K562 (cell line): ENCODE measurements at regions not wholly inside any gene's neighbourhood (a gene's known extent, or its start where the extent isn't known, plus 50 kb on each side); places are given as distances from the start of the nearest gene placed in this dataset.

Experiments used
- BRCA1 ChIP-seq, 2 experiments: fragments of 450-650 bp in 1 of 2; sonication (generic) in 1 of 2; formaldehyde crosslinking in 1 of 2; IDR thresholded peaks; 2 replicates each; pipeline versions ENCODE4 v1.5.0 to v1.6.1; 2017 to 2020; ENCODE audit warnings: mild to moderate bottlenecking in 1 of 2, missing genetic modification reagents in 1 of 2
- BRF1 ChIP-seq: IDR thresholded peaks from 3 replicates; pipeline ENCODE4 v1.6.1; 2011; ENCODE audit warnings: borderline replicate concordance, mild to moderate bottlenecking; ENCODE audit not compliant: insufficient read length; ENCODE audit errors: extremely low read depth
- CTCF ChIP-seq, 3 experiments: IDR thresholded peaks in 2 of 3; conservative IDR thresholded peaks in 1 of 3; 2 replicates each; pipeline ENCODE4 v1.5.1; 2011 to 2012; ENCODE audit warnings: low read length in 3 of 3, mild to moderate bottlenecking in 3 of 3, control low read depth in 2 of 3, improper control_type of control experiment in 1 of 3, inconsistent platforms in 1 of 3, low read depth in 1 of 3, mixed read lengths in 1 of 3, moderate library complexity in 1 of 3; ENCODE audit not compliant: insufficient read depth in 2 of 3
- DPF2 ChIP-seq: fragments of 450-650 bp; IDR thresholded peaks from 2 replicates; pipeline ENCODE4 v1.6.1; 2016
- FOXM1 ChIP-seq, 2 experiments: fragments of 450-650 bp in 1 of 2; sonication (generic) in 1 of 2; formaldehyde crosslinking in 1 of 2; IDR thresholded peaks; 2 replicates each; pipeline versions ENCODE4 v1.6.1 to v1.9.0; 2017 to 2022; ENCODE audit warnings: low read depth in 2 of 2, mild to moderate bottlenecking in 2 of 2, missing genetic modification reagents in 1 of 2, moderate library complexity in 1 of 2
- POLR2AphosphoS5 ChIP-seq: IDR thresholded peaks from 2 replicates; pipeline ENCODE4 v1.6.1; 2011; ENCODE audit warnings: mild to moderate bottlenecking, low read depth, low read length, moderate library complexity; ENCODE audit not compliant: control insufficient read depth, insufficient read depth
- RAD21 ChIP-seq, 2 experiments: fragments of 250-450 bp in 1 of 2; fragments of 450-650 bp in 1 of 2; sonication (Bioruptor Pico) in 1 of 2; formaldehyde crosslinking in 1 of 2; IDR thresholded peaks in 1 of 2; conservative IDR thresholded peaks in 1 of 2; 2 replicates each; pipeline versions ENCODE4 v1.4.0 to v1.8.0; 2020 to 2022; ENCODE audit warnings: mild to moderate bottlenecking in 2 of 2, moderate library complexity in 1 of 2
- SAP30 ChIP-seq: fragments of 200-600 bp; sonication (generic); IDR thresholded peaks from 2 replicates; pipeline ENCODE4 v1.6.1; 2012; ENCODE audit warnings: borderline replicate concordance, low read depth, mild to moderate bottlenecking, moderate library complexity, low read length, control low read depth, inconsistent platforms; ENCODE audit not compliant: insufficient read depth, poor library complexity, severe bottlenecking
- SMAD4 ChIP-seq: fragments of 250-450 bp; sonication (Bioruptor Pico); conservative IDR thresholded peaks from 2 replicates; pipeline ENCODE4 v1.8.0; 2021; ENCODE audit warnings: inconsistent platforms, mild to moderate bottlenecking, moderate library complexity

GRCh38 chr5:92981001-92981400 is 600.0 kb downstream of the NR2F1-AS1 start:
- TF ChIP-seq DPF2 (no peak), CTCF (IDR thresholded peaks at IDR 0.05 in 2 of 3, conservative IDR thresholded peaks at IDR 0.05 in 1 of 3; ENCODE audit: insufficient read depth in 2 of 3, low read depth in 1 of 3, low read length in 3 of 3) (no peak), BRF1 (no peak), FOXM1 (IDR thresholded peaks at IDR 0.05; ENCODE audit: low read depth) (no peak), FOXM1 (CRISPR knock-in tag; IDR thresholded peaks at IDR 0.05; ENCODE audit: low read depth) (no peak), SMAD4 (CRISPR knock-in tag) (no peak), BRCA1 (IDR thresholded peaks at IDR 0.05) (no peak), BRCA1 (CRISPR knock-in tag; IDR thresholded peaks at IDR 0.05) (no peak), SAP30 (no peak), RAD21 (CRISPR knock-in tag; conservative IDR thresholded peaks at IDR 0.05 in 1 of 2, IDR thresholded peaks at IDR 0.05 in 1 of 2) (no peak), POLR2AphosphoS5 (no peak)
